GM12878 (cell line): ENCODE measurements at regions not wholly inside any gene's neighbourhood (a gene's known extent, or its start where the extent isn't known, plus 50 kb on each side); places are given as distances from the start of the nearest gene placed in this dataset.

ENCODE experiments used
- ATAC-seq: fragments of 200-7000 bp; cut with Tn5 transposase; 3 replicates; pipeline ENCODE4 v1.9.1; 2020; ENCODE audit warnings: mild to moderate bottlenecking, moderate library complexity
- BruUV-seq: library from RNA; stranded (reverse); fragments of 400-500 nt; replicated peaks from 2 replicates; lab custom pipeline; 2021; lab: Mats Ljungman, UMichigan
- CTCF ChIA-PET: fragments of 300-600 bp; sonication (Branson Sonifier 250); formaldehyde crosslinking; extraction: SDS; loops from one replicate; lab custom pipeline; 2021; ENCODE audit warnings: inconsistent platforms; lab: Yijun Ruan, JAX
- POLR2A ChIA-PET: fragments of 350-600 bp; formaldehyde crosslinking; extraction: SDS; loops from one replicate; lab custom pipeline; 2021; ENCODE audit warnings: inconsistent platforms; lab: Charles Lee
- RAD21 ChIA-PET: fragments of 300-600 bp; sonication (Branson Sonifier 250); formaldehyde crosslinking; loops from one replicate; lab custom pipeline; 2023; ENCODE audit warnings: antibody characterized with exemption; ENCODE audit not compliant: unreplicated experiment; lab: Charles Lee
- SMC1A ChIA-PET: fragments of 300-600 bp; sonication (Branson Sonifier 250); formaldehyde crosslinking; loops from one replicate; lab custom pipeline; 2023; ENCODE audit not compliant: unreplicated experiment, uncharacterized antibody; lab: Charles Lee
- DNase-seq: peaks from one replicate; pipeline ENCODE4 v3.0.0-alpha.2; 2011; ENCODE audit warnings: low read depth, low spot score
- FAIRE-seq: peaks from 3 replicates; lab custom pipeline; 2011; peaks lifted over from hg19 to GRCh38; lab: Jason Lieb, UNC
- H2AFZ ChIP-seq: 2 replicates; pipeline ENCODE4 v1.6.0; 2011; ENCODE audit warnings: low read depth, low read length, control low read depth; ENCODE audit not compliant: control insufficient read depth
- H3K27ac ChIP-seq: 2 replicates; pipeline ENCODE4 v1.5.1; 2011; ENCODE audit warnings: control low read depth; ENCODE audit not compliant: control insufficient read depth, insufficient read depth
- H3K27me3 ChIP-seq, 2 experiments: replicated peaks in 1 of 2; 2 replicates each; pipeline versions ENCODE4 v1.6.0 to v1.6.1; 2011; ENCODE audit warnings: low read length in 1 of 2; ENCODE audit not compliant: control insufficient read depth in 2 of 2, insufficient read depth in 2 of 2
- H3K36me3 ChIP-seq, 2 experiments: 2 replicates each; pipeline ENCODE4 v1.5.1; 2011; ENCODE audit warnings: low read length in 1 of 2; ENCODE audit not compliant: control insufficient read depth in 2 of 2, insufficient read depth in 2 of 2
- H3K4me1 ChIP-seq: 2 replicates; pipeline ENCODE4 v1.6.1; 2011; ENCODE audit warnings: mild to moderate bottlenecking, low read length, moderate library complexity, mixed read lengths; ENCODE audit not compliant: control insufficient read depth, insufficient read depth
- H3K4me2 ChIP-seq: 2 replicates; pipeline ENCODE4 v1.6.0; 2011; ENCODE audit warnings: control low read depth; ENCODE audit not compliant: control insufficient read depth, insufficient read depth
- H3K4me3 ChIP-seq: fragments of 200-600 bp; sonication (generic); 2 replicates; pipeline ENCODE4 v1.5.1; 2016
- H3K79me2 ChIP-seq: 2 replicates; pipeline ENCODE4 v1.6.0; 2011; ENCODE audit warnings: low read length; ENCODE audit not compliant: control insufficient read depth, insufficient read depth
- H3K9ac ChIP-seq: 2 replicates; pipeline ENCODE4 v1.8.0; 2011; ENCODE audit warnings: low read length, control low read depth, mixed read lengths; ENCODE audit not compliant: control insufficient read depth, insufficient read depth
- H3K9me3 ChIP-seq: replicated peaks from 3 replicates; pipeline ENCODE4 v1.5.1; 2011; ENCODE audit warnings: mild to moderate bottlenecking, low read length; ENCODE audit not compliant: control insufficient read depth, insufficient read depth
- H4K20me1 ChIP-seq: 2 replicates; pipeline ENCODE4 v1.6.0; 2011; ENCODE audit not compliant: control insufficient read depth, insufficient read depth
- ATF3 ChIP-seq: IDR thresholded peaks from 2 replicates; pipeline ENCODE4 v1.6.1; 2011; ENCODE audit warnings: low read depth, mild to moderate bottlenecking, low read length, moderate library complexity, borderline replicate concordance; ENCODE audit errors: extremely low read depth
- CHD1 ChIP-seq: IDR thresholded peaks from 2 replicates; pipeline ENCODE4 v1.6.1; 2012; ENCODE audit warnings: low read depth, low read length, improper control_type of control experiment
- E2F8 ChIP-seq: fragments of 450-650 bp; IDR thresholded peaks from 2 replicates; pipeline ENCODE4 v1.6.1; 2018; ENCODE audit warnings: mild to moderate bottlenecking, low read depth, moderate library complexity; ENCODE audit not compliant: partially characterized antibody
- EP300 ChIP-seq, 2 experiments: fragments of 150-350 bp in 1 of 2; IDR thresholded peaks; 2 replicates each; pipeline ENCODE4 v1.6.1; 2011 to 2012; ENCODE audit warnings: low read depth in 2 of 2, low read length in 2 of 2, borderline replicate concordance in 1 of 2, improper control_type of control experiment in 1 of 2, inconsistent platforms in 1 of 2; ENCODE audit not compliant: control insufficient read depth in 1 of 2
- FOS ChIP-seq: IDR thresholded peaks from 3 replicates; pipeline ENCODE4 v1.6.1; 2011; ENCODE audit warnings: borderline replicate concordance; ENCODE audit not compliant: insufficient read length; ENCODE audit errors: extremely low read depth
- MTA3 ChIP-seq: IDR thresholded peaks from 2 replicates; pipeline ENCODE4 v1.6.1; 2012; ENCODE audit warnings: low read length, inconsistent platforms, borderline replicate concordance
- NBN ChIP-seq: fragments of 450-650 bp; IDR thresholded peaks from 2 replicates; pipeline ENCODE4 v1.6.1; 2016
- RAD51 ChIP-seq: fragments of 450-650 bp; IDR thresholded peaks from 2 replicates; pipeline ENCODE4 v1.6.1; 2016; ENCODE audit warnings: moderate library complexity, mild to moderate bottlenecking, inconsistent platforms
- ZBTB40 ChIP-seq: fragments of 450-650 bp; IDR thresholded peaks from 2 replicates; pipeline ENCODE4 v1.6.1; 2016; ENCODE audit warnings: mild to moderate bottlenecking, moderate library complexity, borderline replicate concordance
- ZNF622 ChIP-seq: fragments of 450-650 bp; IDR thresholded peaks from 2 replicates; pipeline ENCODE4 v1.6.1; 2017; ENCODE audit warnings: mild to moderate bottlenecking, inconsistent platforms
- WGBS: methylation state at CpG from one replicate; pipeline ENCODE4 v1.1.6; 2016; ENCODE audit warnings: low lambda C conversion rate; ENCODE audit not compliant: insufficient replicate concordance, insufficient coverage; ENCODE audit errors: missing lambda C conversion rate; 5-methylcytosine and 5-hydroxymethylcytosine counted together
- in situ Hi-C: fragments of 300-500 bp; cut with MboI; formaldehyde crosslinking; loops from 9 replicates; pipeline ENCODE4 v1.14.3; 2018; ENCODE audit warnings: mixed read lengths
- intact Hi-C: fragments of 100-400 bp; cut with micrococcal nuclease; formaldehyde crosslinking; loops from one replicate; pipeline ENCODE4 v1.14.2; 2022; ENCODE audit not compliant: unreplicated experiment

- POLR2A ChIA-PET, result no interaction called here
- H3K4me2 ChIP-seq, result no peak overlapping the region
- no peak overlapping the region for H3K27ac ChIP-seq
- no peak overlapping the region for H2AFZ ChIP-seq
- no peak for DNase-seq
- WGBS, result 0% methylated on average over 1 of the region's 1 CpG
- no peak overlapping the region for H3K4me3 ChIP-seq
- CTCF ChIA-PET, result no interaction called here
- H3K36me3 ChIP-seq, result no peaks in the 10 kb centered on the region
- ATAC-seq, result no peak
- H3K9ac ChIP-seq, result no peak overlapping the region
- no peaks in the 10 kb centered on the region for H3K79me2 ChIP-seq
- H3K27me3 ChIP-seq, result no peaks in the 10 kb centered on the region
- no peaks in the 10 kb centered on the region for H3K9me3 ChIP-seq
- BruUV-seq, result no TSS peak
- in situ Hi-C loops, result no loop called here
- TF ChIP-seq EP300 (IDR thresholded peaks at IDR 0.05; ENCODE audit: borderline replicate concordance in 1 of 2, control insufficient read depth in 1 of 2, low read depth in 2 of 2, low read length in 2 of 2) (no peak), ZBTB40 (no peak), NBN (no peak), E2F8 (no peak), ZNF622 (no peak), MTA3 (no peak), RAD51 (no peak), ATF3 (no peak), FOS (no peak), CHD1 (no peak)
- TF ChIP-seq, all 136 proteins: peak for 0
- H3K4me1 ChIP-seq, result no peaks in the 10 kb centered on the region
- RAD21 ChIA-PET, result interaction anchor here (1.5 kb wide), 1 partner anchor 13 kb away, joined by 3 read pairs; no protein-coding TSS in a partner anchor
- SMC1A ChIA-PET, result interaction anchor here (0.7 kb wide), 1 partner anchor 27 kb away, joined by 3 read pairs; no protein-coding TSS in a partner anchor
- intact Hi-C loops, result no loop called here
- no peaks in the 10 kb centered on the region for H4K20me1 ChIP-seq
- no peak for FAIRE-seq
These were observed 1426.8 kb downstream of the SLITRK5 start for GRCh38 chr13:89097994-89098393.
